T-helper 1 cell treated with Interleukin-12 subunit alpha and Interleukin-12 subunit beta and Interleukin-4 antibody, amounts not matched to agents 30 μg/mL and 1 μg/mL, for 36 hours (primary cell): ENCODE measurements at regions not wholly inside any gene's neighbourhood (a gene's known extent, or its start where the extent isn't known, plus 50 kb on each side); places are given as distances from the start of the nearest gene placed in this dataset.

Source experiments
- H3K27ac Mint-ChIP-seq: one replicate; pipeline ENCODE4 v1.8.0; 2021; ENCODE audit warnings: mild to moderate bottlenecking, mixed read lengths
- H3K27me3 Mint-ChIP-seq: one replicate; pipeline ENCODE4 v1.8.0; 2021; ENCODE audit warnings: low read depth, mixed read lengths
- H3K36me3 Mint-ChIP-seq: one replicate; pipeline ENCODE4 v1.8.0; 2021; ENCODE audit warnings: low read depth, mixed read lengths
- H3K4me1 Mint-ChIP-seq: one replicate; pipeline ENCODE4 v1.8.0; 2021; ENCODE audit warnings: low read depth, mixed read lengths
- H3K4me3 Mint-ChIP-seq: one replicate; pipeline ENCODE4 v1.8.0; 2021; ENCODE audit warnings: mild to moderate bottlenecking, moderate library complexity, mixed read lengths
- H3K9me3 Mint-ChIP-seq: one replicate; pipeline ENCODE4 v1.8.0; 2021; ENCODE audit warnings: mixed read lengths

DNA sequence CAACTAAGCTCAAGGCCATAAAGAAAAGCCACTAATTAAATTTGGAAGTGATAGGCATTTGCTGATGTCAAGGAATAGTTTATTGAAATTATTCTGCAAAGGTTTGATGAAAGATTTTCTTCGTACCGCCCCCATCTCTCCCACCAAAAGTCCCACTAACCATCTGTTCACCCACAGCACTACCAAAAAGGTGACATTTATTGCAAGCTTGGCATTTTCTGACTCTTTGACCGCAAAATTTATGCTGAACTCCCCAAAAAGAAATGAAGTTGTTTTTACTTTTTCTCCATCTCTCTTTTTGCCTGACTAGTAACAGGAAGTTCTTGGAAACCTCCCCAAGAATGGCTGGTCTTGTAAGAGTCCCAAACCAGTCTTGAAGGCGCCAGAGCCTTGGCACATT, 384.9 kb upstream of the SOX9 start:
- no peaks in the 10 kb centered on the region for H3K36me3 Mint-ChIP-seq
- H3K9me3 Mint-ChIP-seq = peaks cover 7% of the 10 kb centered on the region
- H3K4me1 Mint-ChIP-seq = no peaks in the 10 kb centered on the region

DNA sequence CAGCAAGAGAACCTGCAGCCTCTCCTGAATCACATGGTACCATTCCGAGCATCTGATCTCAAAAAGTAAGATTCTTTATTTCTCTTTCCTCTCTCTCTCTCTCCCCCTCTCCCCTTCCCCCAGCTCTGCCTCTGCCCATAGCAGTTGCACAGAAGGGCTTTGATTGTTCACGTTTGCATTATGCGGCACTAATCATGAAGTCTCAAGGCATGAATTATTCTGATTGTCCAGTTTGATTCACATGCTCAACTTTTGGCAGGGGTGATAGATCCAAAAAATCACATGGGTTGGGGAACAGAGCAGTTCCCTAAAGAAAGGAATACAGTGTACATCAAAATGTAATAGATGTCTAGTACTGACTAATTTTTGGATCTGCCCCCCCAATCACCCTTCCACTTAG, 380.0 kb upstream of the SOX9 start:
- Mint-ChIP-seq H3K4me3 (no peak overlapping the region), H3K4me1 (no peaks in the 10 kb centered on the region), H3K36me3 (no peaks in the 10 kb centered on the region), H3K9me3 (peaks cover 7% of the 10 kb centered on the region), H3K27me3 (no peaks in the 10 kb centered on the region), H3K27ac (no peak overlapping the region)

More for the DNA sequence above, 384.9 kb upstream of the SOX9 start:
- no peak overlapping the region for H3K27ac Mint-ChIP-seq
- no peaks in the 10 kb centered on the region for H3K27me3 Mint-ChIP-seq
- no peak overlapping the region for H3K4me3 Mint-ChIP-seq

DNA sequence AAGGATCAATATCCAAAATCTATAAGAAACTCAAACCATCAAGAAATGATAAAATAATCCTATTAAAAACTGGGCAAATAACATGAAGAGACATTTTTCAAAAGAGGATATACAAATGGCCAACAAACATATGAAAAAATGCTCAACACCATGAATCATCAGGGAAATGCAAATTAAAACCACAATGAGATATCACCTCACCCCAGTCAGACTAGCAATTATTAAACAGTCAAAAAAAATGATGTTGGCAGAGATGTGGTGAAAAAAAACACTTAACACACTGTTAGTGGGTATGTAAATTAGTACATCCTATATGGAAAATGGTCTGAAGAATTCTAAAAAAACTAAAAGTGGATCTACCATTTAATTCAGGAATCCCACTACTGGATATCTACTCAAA, 379.0 kb upstream of the SOX9 start:
- Mint-ChIP-seq H3K36me3 (no peaks in the 10 kb centered on the region), H3K9me3 (peaks cover 7% of the 10 kb centered on the region), H3K27me3 (no peaks in the 10 kb centered on the region), H3K4me3 (no peak overlapping the region), H3K27ac (no peak overlapping the region), H3K4me1 (no peaks in the 10 kb centered on the region)

DNA sequence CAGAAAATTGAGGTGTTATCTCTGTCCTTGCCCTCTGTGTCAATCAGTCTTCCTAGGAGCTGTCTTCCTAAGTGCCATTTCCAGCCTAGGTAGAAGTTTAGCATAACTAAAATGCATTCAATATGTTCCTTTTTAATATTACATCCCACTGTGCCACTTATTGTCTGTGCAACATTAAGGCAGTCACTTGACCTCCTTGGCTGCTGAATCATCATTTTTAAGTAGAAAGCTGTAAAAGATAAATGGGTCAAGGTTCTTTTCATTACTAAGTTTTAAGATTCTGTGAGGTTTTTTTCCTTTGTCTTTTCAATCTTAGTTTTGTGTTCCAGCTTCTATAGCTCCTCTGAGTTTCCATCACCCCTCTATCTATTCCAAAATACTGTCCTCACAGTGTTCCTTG, 371.9 kb upstream of the SOX9 start:
- Mint-ChIP-seq H3K4me1 (no peaks in the 10 kb centered on the region), H3K9me3 (no peaks in the 10 kb centered on the region), H3K4me3 (no peak overlapping the region), H3K36me3 (no peaks in the 10 kb centered on the region), H3K27me3 (no peaks in the 10 kb centered on the region), H3K27ac (no peak overlapping the region)

DNA sequence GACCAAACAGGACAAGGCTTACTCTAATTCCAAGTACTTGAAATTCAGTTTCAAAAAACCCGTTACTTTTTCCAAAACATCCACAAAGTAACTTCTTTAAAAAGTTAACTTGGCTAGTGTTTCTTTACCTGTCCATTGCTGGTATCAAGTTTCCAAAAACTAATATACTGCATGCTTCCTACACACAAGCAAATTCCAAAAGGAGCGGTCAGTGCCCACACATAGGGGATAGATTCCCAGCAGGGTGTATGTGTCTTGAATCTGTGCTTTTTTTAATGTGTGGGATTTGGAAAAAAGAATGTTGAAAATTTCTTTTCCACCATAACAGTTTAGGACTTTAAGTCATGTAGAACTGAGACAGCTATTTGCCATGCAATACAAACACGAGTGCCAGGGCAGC, 367.8 kb upstream of the SOX9 start:
- Mint-ChIP-seq H3K27ac (no peak overlapping the region), H3K9me3 (no peaks in the 10 kb centered on the region), H3K36me3 (no peaks in the 10 kb centered on the region), H3K4me1 (no peaks in the 10 kb centered on the region), H3K27me3 (no peaks in the 10 kb centered on the region), H3K4me3 (no peak overlapping the region)

DNA sequence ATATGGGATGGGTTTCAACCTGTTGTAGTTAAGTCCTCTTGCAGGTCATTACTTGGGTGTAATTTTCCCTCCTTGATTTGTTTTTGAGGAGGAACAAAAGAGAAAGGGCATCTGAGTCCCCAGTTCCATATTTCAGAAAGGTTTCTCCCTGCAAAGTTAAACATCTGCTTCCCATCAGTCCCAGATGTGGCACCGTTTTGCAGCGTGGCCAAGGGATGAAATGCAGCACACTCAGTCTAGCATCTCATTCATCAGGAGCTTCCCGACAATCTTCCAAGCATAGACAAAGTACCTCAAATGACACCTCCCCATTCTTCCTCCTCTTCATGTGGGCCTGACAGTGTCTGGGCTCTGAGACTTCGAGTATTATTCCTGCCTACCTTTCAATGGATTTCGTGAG, 363.7 kb upstream of the SOX9 start:
- no peaks in the 10 kb centered on the region for H3K27me3 Mint-ChIP-seq
- no peaks in the 10 kb centered on the region for H3K4me1 Mint-ChIP-seq
- no peak overlapping the region for H3K4me3 Mint-ChIP-seq
- no peaks in the 10 kb centered on the region for H3K36me3 Mint-ChIP-seq
- no peak overlapping the region for H3K27ac Mint-ChIP-seq
- no peaks in the 10 kb centered on the region for H3K9me3 Mint-ChIP-seq

- Mint-ChIP-seq H3K4me3 (no peak overlapping the region), H3K9me3 (no peaks in the 10 kb centered on the region), H3K27me3 (no peaks in the 10 kb centered on the region), H3K4me1 (no peaks in the 10 kb centered on the region), H3K36me3 (no peaks in the 10 kb centered on the region), H3K27ac (no peak overlapping the region)
Measured at GRCh38 chr17:71757956-71758355, 362.9 kb upstream of the SOX9 start.

GRCh38 chr17:71759422-71760060, 361.3 kb upstream of the SOX9 start:
- Mint-ChIP-seq H3K27ac (no peak overlapping the region), H3K4me1 (no peaks in the 10 kb centered on the region), H3K9me3 (no peaks in the 10 kb centered on the region), H3K4me3 (no peak overlapping the region), H3K27me3 (no peaks in the 10 kb centered on the region), H3K36me3 (no peaks in the 10 kb centered on the region)

DNA sequence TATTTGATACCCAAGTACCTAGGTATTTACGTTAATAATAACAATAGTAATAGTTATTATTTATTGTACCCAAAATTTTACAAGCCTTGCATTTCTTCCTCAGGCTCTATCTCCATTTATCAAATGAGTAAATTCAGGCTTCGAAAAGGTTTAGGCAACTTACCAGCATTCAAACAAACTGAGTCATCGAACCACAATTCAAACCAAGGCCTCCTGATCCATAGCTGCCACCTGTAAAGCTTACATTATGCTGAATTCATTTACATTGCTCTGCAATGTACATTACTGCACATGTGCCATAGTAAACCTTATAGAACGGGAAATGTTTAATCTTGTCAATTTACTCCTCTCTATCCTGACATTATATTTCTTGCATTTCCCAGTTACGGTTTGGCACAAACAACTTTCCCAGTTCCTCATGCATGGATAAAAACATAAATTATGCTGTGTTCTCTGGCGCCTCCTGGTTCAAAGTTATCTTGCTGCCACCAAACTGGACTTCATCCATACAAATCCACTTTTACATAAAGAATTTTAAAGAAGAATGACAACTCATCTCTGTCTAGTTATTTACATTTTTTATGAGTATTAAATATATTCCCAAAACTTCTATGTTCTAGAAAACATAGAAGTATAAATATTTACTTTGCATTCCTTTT, 360.6 kb upstream of the SOX9 start:
- Mint-ChIP-seq H3K27me3 (no peaks in the 10 kb centered on the region), H3K4me3 (no peak overlapping the region), H3K9me3 (no peaks in the 10 kb centered on the region), H3K4me1 (no peaks in the 10 kb centered on the region), H3K36me3 (no peaks in the 10 kb centered on the region), H3K27ac (no peak overlapping the region)

DNA sequence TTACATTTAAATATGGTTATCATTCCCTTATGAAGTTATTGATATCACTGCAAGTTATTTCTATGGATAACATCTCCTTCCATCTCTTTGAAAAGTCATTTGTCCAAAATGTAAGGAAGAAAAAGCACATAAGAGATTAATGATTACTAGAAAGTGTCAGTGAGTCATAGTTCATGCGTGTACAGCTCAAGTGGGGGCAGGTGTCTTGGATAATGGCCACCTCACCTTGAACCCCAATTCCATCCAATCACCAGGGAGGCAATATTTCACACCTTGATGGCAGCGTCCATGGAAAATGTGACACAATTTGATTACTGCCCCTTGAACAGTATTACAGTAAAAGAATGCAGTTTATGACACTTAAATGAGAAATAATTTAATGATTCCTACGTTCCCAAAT, 358.3 kb upstream of the SOX9 start:
- H3K27ac Mint-ChIP-seq = no peak overlapping the region
- H3K27me3 Mint-ChIP-seq = no peaks in the 10 kb centered on the region
- H3K4me3 Mint-ChIP-seq = no peak overlapping the region
- no peaks in the 10 kb centered on the region for H3K36me3 Mint-ChIP-seq
- no peaks in the 10 kb centered on the region for H3K9me3 Mint-ChIP-seq
- H3K4me1 Mint-ChIP-seq = no peaks in the 10 kb centered on the region

- Mint-ChIP-seq H3K4me1 (no peaks in the 10 kb centered on the region), H3K27ac (no peak overlapping the region), H3K4me3 (no peak overlapping the region), H3K9me3 (peaks cover 4% of the 10 kb centered on the region), H3K27me3 (no peaks in the 10 kb centered on the region), H3K36me3 (no peaks in the 10 kb centered on the region)
Measured at GRCh38 chr17:71764505-71764904, 356.3 kb upstream of the SOX9 start.

GRCh38 chr17:71765437-71765836, 355.4 kb upstream of the SOX9 start:
- Mint-ChIP-seq H3K4me3 (no peak overlapping the region), H3K36me3 (no peaks in the 10 kb centered on the region), H3K4me1 (no peaks in the 10 kb centered on the region), H3K27ac (no peak overlapping the region), H3K27me3 (no peaks in the 10 kb centered on the region), H3K9me3 (peaks cover 10% of the 10 kb centered on the region)

DNA sequence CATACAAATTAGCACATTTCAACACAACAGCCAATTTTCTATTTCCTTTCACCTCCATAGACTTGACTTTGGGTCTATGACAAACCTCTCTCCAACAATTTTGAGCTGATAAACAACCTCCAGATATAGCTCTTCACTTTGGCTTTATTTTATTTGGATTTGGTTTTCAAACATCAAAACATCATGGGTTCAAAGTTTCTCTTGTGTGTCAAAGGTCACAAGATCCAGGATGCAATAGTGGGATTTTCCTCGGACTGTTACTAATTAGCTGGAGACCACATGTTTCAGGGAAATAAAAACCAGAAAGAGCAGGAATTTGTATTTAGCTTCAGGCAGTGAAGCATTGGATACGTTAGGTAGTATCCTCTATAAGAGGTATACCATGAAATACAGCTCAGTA, 351.0 kb upstream of the SOX9 start:
- no peak overlapping the region for H3K4me3 Mint-ChIP-seq
- peaks cover 16% of the 10 kb centered on the region for H3K9me3 Mint-ChIP-seq
- no peak overlapping the region for H3K27ac Mint-ChIP-seq
- no peaks in the 10 kb centered on the region for H3K36me3 Mint-ChIP-seq
- H3K27me3 Mint-ChIP-seq = no peaks in the 10 kb centered on the region
- no peaks in the 10 kb centered on the region for H3K4me1 Mint-ChIP-seq

- Mint-ChIP-seq H3K36me3 (no peaks in the 10 kb centered on the region), H3K4me1 (no peaks in the 10 kb centered on the region), H3K27ac (no peak overlapping the region), H3K4me3 (no peak overlapping the region), H3K9me3 (peaks cover 4% of the 10 kb centered on the region), H3K27me3 (no peaks in the 10 kb centered on the region)
Measured at GRCh38 chr17:71777048-71777640, 343.7 kb upstream of the SOX9 start.

- H3K36me3 Mint-ChIP-seq = no peaks in the 10 kb centered on the region
- H3K27ac Mint-ChIP-seq = no peak overlapping the region
- no peak overlapping the region for H3K4me3 Mint-ChIP-seq
- H3K9me3 Mint-ChIP-seq = peaks cover 10% of the 10 kb centered on the region
- H3K4me1 Mint-ChIP-seq = no peaks in the 10 kb centered on the region
- no peaks in the 10 kb centered on the region for H3K27me3 Mint-ChIP-seq
Measured at GRCh38 chr17:71779482-71779881, 341.3 kb upstream of the SOX9 start.
